ENCODE measurements at regions not wholly inside any gene's neighbourhood (a gene's known extent, or its start where the extent isn't known, plus 50 kb on each side); places are given as distances from the start of the nearest gene placed in this dataset.

GRCh38 chr13:37923236-37923635 lies 53.7 kb upstream of the TRPC4 start:
- TF ChIP-seq EZH2 (IDR thresholded peaks at IDR 0.05; ENCODE audit: low read length, missing control alignments) = no peak
- TF ChIP-seq CTCF (conservative IDR thresholded peaks at IDR 0.05 in 1 of 2, IDR thresholded peaks at IDR 0.05 in 1 of 2; ENCODE audit: low read depth in 1 of 2, low read length in 2 of 2) = no peak

All from fibroblast of lung (primary cell).